ENCODE measurements at regions not wholly inside any gene's neighbourhood (a gene's known extent, or its start where the extent isn't known, plus 50 kb on each side); places are given as distances from the start of the nearest gene placed in this dataset.
A peak's percentile ranks its signal among the peaks of the same experiment; 100 is the strongest.
"Not testable (repeated sequence)": the region's sequence is repeated elsewhere in the genome, so short reads cannot be mapped to it uniquely, and the experiment has no call there.

- DNase-seq = not testable (repeated sequence)
Measured at GRCh38 chr10:46095943-46096342, 49.9 kb upstream of the MSMB start.

DNA sequence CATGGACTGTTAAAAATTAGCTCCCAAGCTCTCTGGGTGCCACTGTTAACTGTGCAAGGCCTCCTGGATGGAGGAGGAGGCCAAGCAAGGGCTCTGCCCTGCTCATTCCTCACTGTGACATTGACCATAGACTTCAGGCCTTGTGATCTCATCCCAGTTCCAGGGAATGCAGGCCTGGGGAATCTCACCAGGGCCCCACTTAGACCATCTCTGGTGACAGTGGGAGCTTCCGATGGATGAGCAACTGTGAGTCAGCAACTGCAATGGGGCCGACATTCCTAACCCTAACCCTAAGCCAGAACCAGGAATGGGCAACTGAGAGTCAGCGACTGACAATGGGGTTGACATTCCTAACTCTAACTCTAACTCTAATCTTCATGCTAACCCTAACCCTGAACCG, 50.4 kb upstream of the MSMB start:
- DNase-seq = no peak

DNA sequence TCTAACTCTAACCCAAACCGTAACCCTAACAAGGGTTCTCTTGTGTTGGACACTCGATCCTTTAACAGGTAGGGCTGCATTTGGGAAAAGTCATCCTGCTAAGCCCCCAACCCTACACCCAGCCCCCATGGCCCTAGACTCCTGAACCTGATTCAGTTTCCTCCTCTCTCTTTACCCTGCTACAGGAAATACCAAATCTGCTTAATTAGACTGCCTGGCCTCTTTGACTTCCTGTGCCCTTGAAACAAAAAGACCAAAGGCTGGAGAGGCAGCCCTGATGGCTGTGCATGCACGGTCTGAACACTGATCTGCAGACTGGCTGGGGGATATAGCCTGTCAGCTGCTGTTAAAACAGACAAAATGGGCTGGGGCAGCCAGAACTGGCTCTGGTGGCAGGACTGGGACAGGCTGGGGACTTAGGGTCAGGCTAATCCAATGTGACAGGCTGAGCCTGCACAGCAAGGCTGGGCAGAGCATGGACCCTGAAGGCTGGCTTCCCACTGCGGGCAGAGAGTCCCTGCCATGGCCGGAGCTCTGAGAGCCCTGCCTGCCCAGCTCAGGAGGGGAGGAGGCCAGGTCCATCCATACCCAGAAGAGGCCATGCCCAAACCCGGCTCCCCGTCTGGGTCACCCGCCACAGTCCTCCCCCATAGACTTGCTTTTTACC, 51.0 kb upstream of the MSMB start:
- no peak for DNase-seq

GRCh38 chr10:46097576-46098317, 51.7 kb upstream of the MSMB start:
- no peak for DNase-seq

GRCh38 chr10:46098386-46098785, 52.3 kb upstream of the MSMB start:
- no peak for DNase-seq

DNA sequence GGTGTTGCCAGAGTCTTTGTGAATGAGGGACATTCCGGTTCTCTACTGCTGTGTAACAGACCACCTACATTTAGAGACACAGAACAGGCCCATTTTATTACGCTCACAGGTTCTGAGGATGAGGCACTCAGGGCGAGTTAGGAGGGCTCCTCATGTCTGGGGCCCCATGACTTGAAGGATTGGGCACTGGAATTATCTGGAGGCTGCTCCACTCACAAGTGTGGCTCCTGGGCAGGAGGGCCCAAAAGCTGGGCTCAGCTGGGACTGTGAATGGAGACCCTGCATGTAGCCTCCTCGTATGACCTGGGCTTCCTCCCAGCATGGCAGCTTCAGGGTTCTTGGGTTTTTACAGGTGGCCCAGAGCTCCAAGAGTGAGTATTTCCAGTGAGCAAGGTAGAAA, 52.9 kb upstream of the MSMB start:
- DNase-seq = not testable (repeated sequence)

DNA sequence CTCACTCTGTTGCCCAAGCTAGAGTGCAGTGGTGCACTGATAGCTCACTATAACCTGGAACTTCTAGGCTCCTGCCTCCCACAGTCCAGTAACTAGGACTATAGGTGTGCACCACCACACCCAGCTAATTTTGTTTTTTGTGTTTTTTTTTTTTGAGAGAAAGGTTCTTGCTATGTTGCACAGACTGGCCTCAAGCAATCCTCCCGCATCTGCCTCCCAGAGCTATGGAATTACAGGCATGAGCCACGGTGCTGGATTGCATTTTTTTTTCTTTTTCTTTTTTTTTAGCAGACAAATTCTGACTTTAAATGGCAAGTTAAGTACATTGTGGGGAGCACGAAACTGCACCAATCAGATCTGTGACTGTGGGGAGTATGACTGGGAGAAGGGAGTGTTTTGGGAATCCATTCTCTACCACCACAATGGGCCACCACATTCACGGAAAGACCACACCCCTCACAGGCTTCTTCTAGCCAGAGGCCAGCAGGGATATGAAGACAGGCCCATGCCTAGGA, 58.1 kb upstream of the MSMB start:
- DNase-seq = no peak

GRCh38 chr10:46105416-46105815, 59.3 kb upstream of the MSMB start:
- not testable (repeated sequence) for DNase-seq

DNA sequence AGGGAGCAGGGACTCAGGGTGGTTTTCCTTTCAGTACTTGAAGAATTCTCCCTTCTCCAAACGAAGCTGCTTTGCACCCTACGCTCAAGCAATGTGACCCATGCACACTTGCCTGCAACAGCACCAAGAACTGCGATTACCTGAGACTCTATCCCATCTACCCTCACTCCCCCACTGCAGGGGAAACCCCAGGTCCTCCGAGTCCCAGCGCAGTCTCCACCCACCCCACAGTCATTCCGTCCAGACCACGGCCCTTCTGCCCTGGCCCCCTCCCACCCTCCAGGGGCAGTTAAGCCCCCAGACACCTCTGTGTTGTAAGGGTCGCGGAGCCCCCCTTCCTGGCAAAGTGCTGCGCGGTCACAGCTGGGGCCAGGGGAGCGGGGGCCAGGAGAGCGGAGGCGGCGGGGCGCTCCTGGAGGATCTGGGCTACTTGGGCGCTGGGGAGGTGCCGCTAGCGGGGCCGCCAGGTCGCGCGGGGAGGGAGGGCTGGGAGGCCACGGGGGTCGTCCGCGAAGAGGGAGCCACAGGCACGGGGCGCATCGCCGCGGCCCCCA, 59.9 kb upstream of the MSMB start:
- not testable (repeated sequence) for DNase-seq

GRCh38 chr10:46106410-46107255, 60.6 kb upstream of the MSMB start:
- peak; percentile 48 for DNase-seq

DNA sequence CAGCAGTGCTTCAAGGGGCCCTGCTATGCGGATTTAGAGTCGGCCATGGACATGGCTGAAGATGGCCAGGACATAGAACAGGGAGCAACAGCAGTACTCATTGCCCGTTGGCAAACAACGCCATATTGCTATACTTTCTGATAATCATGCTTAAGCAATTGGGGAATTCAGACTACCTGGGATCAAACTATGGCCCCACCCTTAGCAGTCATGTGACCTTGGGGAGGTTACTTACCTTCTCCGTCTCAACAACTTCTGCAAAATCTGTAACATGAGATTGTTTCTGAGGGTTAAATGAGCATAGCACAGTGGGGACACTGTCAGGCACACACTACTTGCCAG, 62.1 kb upstream of the MSMB start:
- not testable (repeated sequence) for DNase-seq

- not testable (repeated sequence) for DNase-seq
Measured at GRCh38 chr10:46154271-46154670, 108.2 kb upstream of the MSMB start.

- DNase-seq = not testable (repeated sequence)
Measured at GRCh38 chr10:46154683-46155082, 108.6 kb upstream of the MSMB start.

GRCh38 chr10:46156866-46157265, 110.8 kb upstream of the MSMB start:
- DNase-seq = not testable (repeated sequence)

DNA sequence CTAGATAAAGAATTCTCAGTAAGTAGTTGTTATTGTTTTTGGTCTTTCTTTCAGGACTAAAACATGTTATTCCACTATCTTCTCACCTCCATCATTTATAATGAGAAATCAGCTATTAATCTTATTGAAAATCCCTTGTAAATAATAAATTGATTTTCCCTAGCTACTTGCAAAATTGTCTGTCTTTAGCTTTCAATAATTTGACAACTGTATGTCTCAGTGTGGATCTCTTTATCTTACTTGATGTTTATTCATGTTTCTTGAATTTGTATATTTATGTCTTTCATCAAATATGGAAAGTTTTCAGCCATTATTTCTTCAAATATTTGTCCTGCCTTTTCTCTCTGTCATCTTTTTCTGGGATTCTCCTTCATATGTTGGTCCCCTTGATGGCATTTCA, 117.1 kb upstream of the ANTXRL start:
- no peak for DNase-seq

DNA sequence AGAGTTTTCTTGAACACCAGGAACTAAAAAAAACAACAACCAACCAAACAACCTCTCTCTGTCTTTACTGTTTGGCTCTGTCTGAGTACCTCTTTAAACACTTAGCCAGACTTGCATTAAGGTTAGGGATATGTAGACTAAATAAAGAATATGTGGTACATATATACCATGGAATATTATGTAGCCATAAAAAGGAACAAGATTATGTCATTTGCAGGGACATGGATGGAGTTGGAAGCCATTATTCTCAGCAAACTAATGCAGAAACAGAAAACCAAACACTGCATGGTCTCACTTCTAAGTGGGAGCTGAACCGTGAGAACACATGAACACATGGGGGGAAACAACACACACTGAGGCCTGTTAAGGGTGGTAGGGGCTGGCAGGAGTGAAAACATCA, 116.0 kb upstream of the ANTXRL start:
- no peak for DNase-seq

DNA sequence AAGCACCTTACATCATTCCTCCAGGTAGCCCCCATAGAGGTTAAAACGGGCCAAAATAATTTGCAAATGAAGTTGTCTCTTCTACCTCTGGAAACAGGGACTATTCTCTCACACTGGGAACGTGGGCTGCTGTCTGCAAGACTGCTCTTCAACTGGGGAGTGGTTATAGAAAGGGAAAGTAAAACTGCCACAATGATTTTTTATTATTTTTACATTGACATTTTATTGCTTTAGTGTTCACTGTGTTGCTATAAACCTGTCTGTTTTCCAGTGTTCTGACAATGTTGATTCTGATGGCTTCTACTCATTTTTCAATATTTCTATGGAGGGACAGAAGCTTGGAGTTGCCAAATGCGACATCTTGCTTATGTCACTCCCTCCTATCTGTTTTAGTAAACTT, 115.1 kb upstream of the ANTXRL start:
- no peak for DNase-seq

GRCh38 chr10:46175296-46175695, 111.5 kb upstream of the ANTXRL start:
- no peak for DNase-seq

DNA sequence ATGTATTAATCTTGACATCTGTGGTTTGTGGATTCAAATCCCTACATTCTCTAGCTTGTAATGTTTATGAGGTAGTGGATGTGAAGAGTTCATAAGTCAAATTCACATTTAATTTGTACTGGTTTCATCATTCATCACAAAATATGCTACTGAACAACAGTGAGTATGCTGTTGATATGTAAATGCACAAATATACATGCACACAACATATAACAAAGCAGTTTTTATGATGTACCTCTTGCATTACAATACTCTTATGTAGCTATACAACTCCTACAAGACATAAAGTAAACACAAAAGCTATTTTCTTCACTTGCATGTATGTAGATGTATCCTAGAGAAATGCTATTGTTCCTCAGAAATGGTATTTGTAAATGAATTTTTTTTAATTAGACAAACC, 111.0 kb upstream of the ANTXRL start:
- no peak for DNase-seq

GRCh38 chr10:46187431-46187830, 99.4 kb upstream of the ANTXRL start:
- DNase-seq = not testable (repeated sequence)

GRCh38 chr10:46197050-46197449, 89.7 kb upstream of the ANTXRL start:
- DNase-seq = no peak

GRCh38 chr10:46198516-46198915, 88.3 kb upstream of the ANTXRL start:
- DNase-seq = no peak

DNA sequence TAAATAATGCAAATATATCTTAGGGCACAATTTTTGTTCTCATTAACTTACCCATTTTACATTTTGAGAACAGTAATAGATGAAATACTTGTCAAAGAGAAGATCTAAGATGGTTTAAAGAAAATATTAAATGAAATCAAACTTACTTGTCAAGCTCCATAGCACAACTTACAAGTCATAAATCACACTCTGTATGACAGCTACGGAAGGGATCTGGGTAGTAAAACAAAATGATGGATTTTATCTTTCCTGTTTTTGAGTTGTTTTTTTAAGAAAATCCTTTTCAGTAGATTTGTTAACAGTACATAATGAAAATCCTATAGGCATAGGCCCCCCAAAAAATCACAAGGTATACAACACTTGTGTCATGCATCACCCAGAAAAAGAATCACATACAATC, 84.4 kb upstream of the ANTXRL start:
- not testable (repeated sequence) for DNase-seq
